ENCODE measurements at regions not wholly inside any gene's neighbourhood (a gene's known extent, or its start where the extent isn't known, plus 50 kb on each side); places are given as distances from the start of the nearest gene placed in this dataset.

DNA sequence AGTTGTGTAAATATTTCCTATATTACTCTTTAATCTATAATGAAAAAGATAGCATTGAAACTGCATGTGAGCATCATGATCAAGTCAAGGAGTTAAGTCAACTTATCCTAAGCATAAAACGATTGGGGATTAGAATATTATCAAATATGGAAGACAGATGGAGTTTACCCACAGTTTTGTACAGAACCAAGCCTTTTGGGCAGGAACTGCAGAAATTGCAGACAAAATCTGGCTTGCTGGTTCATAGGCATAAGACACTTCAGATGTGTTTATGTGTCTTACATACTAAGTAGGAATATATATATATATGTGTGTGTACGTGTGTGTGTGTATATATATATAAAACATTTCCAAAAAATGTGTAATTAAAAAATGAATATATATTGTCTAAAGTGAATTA, 375.4 kb upstream of the TPK1 start:
- no peaks in the 10 kb centered on the region for H3K9me1 ChIP-seq (ENCODE audit: control insufficient read depth, extremely low read depth, insufficient read depth, low read length)
- no peak overlapping the region for H3K4me3 ChIP-seq (ENCODE audit: control insufficient read depth in 2 of 3, extremely low read depth in 1 of 3, insufficient read depth in 2 of 3, low read depth in 1 of 3, low read length in 3 of 3)
- H3K79me2 ChIP-seq (ENCODE audit: control insufficient read depth, insufficient read depth, low read length), result no peaks in the 10 kb centered on the region
- H3K36me3 ChIP-seq (ENCODE audit: control insufficient read depth in 2 of 2, extremely low read depth in 1 of 2, insufficient read depth in 2 of 2, low read length in 2 of 2), result no peaks in the 10 kb centered on the region
- no peaks in the 10 kb centered on the region for H3K27me3 ChIP-seq (ENCODE audit: control insufficient read depth, extremely low read depth, insufficient read depth, low read length)
- H4K20me1 ChIP-seq (ENCODE audit: control insufficient read depth, extremely low read depth, insufficient read depth, low read length), result no peaks in the 10 kb centered on the region
- dilution Hi-C loops (cut with MboI; ENCODE audit: extremely low pct_ligation_motif_present, low sequenced_read_pairs), result no loop called here
- no peaks in the 10 kb centered on the region for H3K4me1 ChIP-seq (ENCODE audit: control insufficient read depth, extremely low read depth, insufficient read depth, low read length)
- no peak overlapping the region for H3K27ac ChIP-seq (ENCODE audit: control insufficient read depth, insufficient read depth, low read length)
- DNase-seq (ENCODE audit: low read depth, low spot score) (no peak), FAIRE-seq (no peak)
- no peak for TF ChIP-seq EZH2 (IDR thresholded peaks at IDR 0.05; ENCODE audit: low read length)
- TF ChIP-seq, protein P1, sequence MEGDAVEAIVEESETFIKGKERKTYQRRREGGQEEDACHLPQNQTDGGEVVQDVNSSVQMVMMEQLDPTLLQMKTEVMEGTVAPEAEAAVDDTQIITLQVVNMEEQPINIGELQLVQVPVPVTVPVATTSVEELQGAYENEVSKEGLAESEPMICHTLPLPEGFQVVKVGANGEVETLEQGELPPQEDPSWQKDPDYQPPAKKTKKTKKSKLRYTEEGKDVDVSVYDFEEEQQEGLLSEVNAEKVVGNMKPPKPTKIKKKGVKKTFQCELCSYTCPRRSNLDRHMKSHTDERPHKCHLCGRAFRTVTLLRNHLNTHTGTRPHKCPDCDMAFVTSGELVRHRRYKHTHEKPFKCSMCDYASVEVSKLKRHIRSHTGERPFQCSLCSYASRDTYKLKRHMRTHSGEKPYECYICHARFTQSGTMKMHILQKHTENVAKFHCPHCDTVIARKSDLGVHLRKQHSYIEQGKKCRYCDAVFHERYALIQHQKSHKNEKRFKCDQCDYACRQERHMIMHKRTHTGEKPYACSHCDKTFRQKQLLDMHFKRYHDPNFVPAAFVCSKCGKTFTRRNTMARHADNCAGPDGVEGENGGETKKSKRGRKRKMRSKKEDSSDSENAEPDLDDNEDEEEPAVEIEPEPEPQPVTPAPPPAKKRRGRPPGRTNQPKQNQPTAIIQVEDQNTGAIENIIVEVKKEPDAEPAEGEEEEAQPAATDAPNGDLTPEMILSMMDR (optimal IDR thresholded peaks at IDR 0.05 in 1 of 3, IDR thresholded peaks at IDR 0.05 in 1 of 3, conservative IDR thresholded peaks at IDR 0.05 in 1 of 3; ENCODE audit: extremely low read depth in 1 of 3, insufficient read depth in 2 of 3, low read length in 3 of 3), result no peak
- no peak overlapping the region for H3K9ac ChIP-seq (ENCODE audit: control insufficient read depth, extremely low read depth, insufficient read depth, low read length)
- peaks cover 2% of the 10 kb centered on the region for H3K9me3 ChIP-seq (ENCODE audit: control insufficient read depth, low read depth, low read length)
- H2AFZ ChIP-seq (ENCODE audit: control insufficient read depth, low read length), result no peak overlapping the region
- H3K4me2 ChIP-seq (ENCODE audit: control insufficient read depth, extremely low read depth, insufficient read depth, low read depth, low read length), result no peak overlapping the region

DNA sequence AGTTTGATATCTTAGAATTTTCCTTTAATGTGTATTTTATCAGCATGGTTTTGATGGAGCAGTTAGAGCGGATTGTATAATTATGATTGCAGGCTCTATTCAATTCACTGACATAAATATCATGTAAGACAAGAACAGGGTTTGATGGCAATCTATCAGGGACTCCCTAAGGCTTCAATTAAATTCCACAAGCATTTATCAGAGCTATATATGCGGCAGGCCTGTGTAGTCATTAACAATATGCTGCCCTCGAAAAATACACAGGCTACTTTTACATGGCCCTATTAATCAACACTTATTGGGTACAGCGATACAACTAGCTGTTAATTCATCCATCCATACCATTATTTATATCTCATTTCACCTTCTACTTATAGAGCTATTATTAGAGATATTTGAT, 358.1 kb upstream of the TPK1 start:
- Histone ChIP-seq H3K4me1 (ENCODE audit: control insufficient read depth, extremely low read depth, insufficient read depth, low read length) (no peaks in the 10 kb centered on the region), H2AFZ (ENCODE audit: control insufficient read depth, low read length) (no peak overlapping the region), H3K36me3 (ENCODE audit: control insufficient read depth in 2 of 2, extremely low read depth in 1 of 2, insufficient read depth in 2 of 2, low read length in 2 of 2) (no peaks in the 10 kb centered on the region), H3K9me1 (ENCODE audit: control insufficient read depth, extremely low read depth, insufficient read depth, low read length) (no peaks in the 10 kb centered on the region), H3K4me2 (ENCODE audit: control insufficient read depth, extremely low read depth, insufficient read depth, low read depth, low read length) (no peak overlapping the region), H3K79me2 (ENCODE audit: control insufficient read depth, insufficient read depth, low read length) (no peaks in the 10 kb centered on the region), H3K27ac (ENCODE audit: control insufficient read depth, insufficient read depth, low read length) (no peak overlapping the region), H3K4me3 (ENCODE audit: control insufficient read depth in 2 of 3, extremely low read depth in 1 of 3, insufficient read depth in 2 of 3, low read depth in 1 of 3, low read length in 3 of 3) (no peak overlapping the region), H3K9ac (ENCODE audit: control insufficient read depth, extremely low read depth, insufficient read depth, low read length) (no peak overlapping the region), H3K27me3 (ENCODE audit: control insufficient read depth, extremely low read depth, insufficient read depth, low read length) (no peaks in the 10 kb centered on the region), H3K9me3 (ENCODE audit: control insufficient read depth, low read depth, low read length) (no peaks in the 10 kb centered on the region), H4K20me1 (ENCODE audit: control insufficient read depth, extremely low read depth, insufficient read depth, low read length) (no peaks in the 10 kb centered on the region)
- DNase-seq (ENCODE audit: low read depth, low spot score) (no peak), FAIRE-seq (no peak)
- dilution Hi-C loops (cut with MboI; ENCODE audit: extremely low pct_ligation_motif_present, low sequenced_read_pairs), result no loop called here
- no peak for TF ChIP-seq EZH2 (IDR thresholded peaks at IDR 0.05; ENCODE audit: low read length)
- TF ChIP-seq, protein P1 (optimal IDR thresholded peaks at IDR 0.05 in 1 of 3, IDR thresholded peaks at IDR 0.05 in 1 of 3, conservative IDR thresholded peaks at IDR 0.05 in 1 of 3; ENCODE audit: extremely low read depth in 1 of 3, insufficient read depth in 2 of 3, low read length in 3 of 3), result no peak

All from keratinocyte (primary cell).